ENCODE measurements at regions not wholly inside any gene's neighbourhood (a gene's known extent, or its start where the extent isn't known, plus 50 kb on each side); places are given as distances from the start of the nearest gene placed in this dataset.

DNA sequence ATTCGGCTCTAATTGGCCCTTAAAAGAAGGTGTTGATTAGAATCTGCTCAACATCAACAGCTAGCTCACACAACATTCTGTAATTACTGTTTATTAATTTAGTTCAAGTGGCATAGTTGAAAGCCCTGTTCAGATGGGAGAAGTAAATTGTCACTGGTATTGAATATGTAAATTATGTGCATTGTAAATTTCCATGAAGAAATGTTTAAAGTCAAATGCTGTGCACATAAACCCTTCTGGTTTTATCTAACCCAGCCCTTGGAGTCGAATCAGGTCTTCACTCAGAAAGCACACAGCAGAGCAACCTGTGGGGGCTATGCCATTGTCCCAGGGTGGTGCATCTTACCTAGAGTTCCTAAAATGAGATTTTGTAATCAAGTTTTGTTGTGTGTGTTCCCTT is 65.4 kb upstream of the LMO4 start:
- Histone ChIP-seq H3K4me3 (no peak overlapping the region), H3K9me3 (replicated peaks) (no peaks in the 10 kb centered on the region; the same call in 1 of the 2 replicates), H3K27me3 (no peaks in the 10 kb centered on the region), H3K36me3 (no peaks in the 10 kb centered on the region), H3K4me1 (no peaks in the 10 kb centered on the region), H3K27ac (no peak overlapping the region)
- no peak for DNase-seq

DNA sequence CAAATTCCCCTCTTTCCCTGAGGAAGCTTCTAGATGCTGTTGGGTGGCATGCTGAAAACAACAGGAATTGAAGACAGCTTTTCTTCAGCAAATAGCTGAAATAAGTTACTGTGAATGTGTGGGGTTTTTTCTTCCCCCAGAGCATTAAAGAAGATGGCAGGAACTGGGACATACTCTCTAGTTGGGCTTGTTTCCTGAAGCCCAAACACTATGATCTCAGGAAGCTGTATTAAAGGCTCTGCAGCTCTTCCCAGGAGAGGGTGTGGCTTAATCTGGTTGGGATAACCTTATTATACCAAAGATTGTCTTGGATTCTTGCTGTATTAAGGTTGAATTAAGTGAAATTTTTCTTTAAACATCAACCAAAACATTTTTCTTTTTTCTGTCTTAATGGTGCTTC is 64.9 kb upstream of the LMO4 start:
- no peak for DNase-seq
- Histone ChIP-seq H3K9me3 (replicated peaks) (no peaks in the 10 kb centered on the region; the same call in 1 of the 2 replicates), H3K36me3 (no peaks in the 10 kb centered on the region), H3K27ac (no peak overlapping the region), H3K27me3 (no peaks in the 10 kb centered on the region), H3K4me3 (no peak overlapping the region), H3K4me1 (no peaks in the 10 kb centered on the region)

DNA sequence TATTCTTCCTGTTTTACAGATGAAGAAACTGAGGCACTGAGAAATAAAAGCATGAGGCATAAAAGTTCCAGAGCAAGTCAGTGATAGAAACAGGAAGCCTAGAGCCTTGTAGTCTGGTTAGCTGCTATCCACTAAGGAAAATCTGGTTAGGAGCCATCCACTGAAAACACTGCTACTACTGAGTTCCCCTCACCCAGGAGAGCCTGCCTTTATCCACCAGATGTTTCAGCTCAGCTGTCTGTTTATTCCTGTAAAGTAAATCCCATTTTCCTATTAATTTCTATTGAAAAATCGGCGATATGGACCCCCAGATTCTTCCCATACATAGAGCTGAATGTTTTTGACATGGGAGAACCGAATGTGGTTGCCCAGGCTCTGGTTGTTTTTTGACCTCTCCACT is 63.7 kb upstream of the LMO4 start:
- H3K4me1 ChIP-seq, result no peaks in the 10 kb centered on the region
- no peak overlapping the region for H3K27ac ChIP-seq
- no peak for DNase-seq
- H3K9me3 ChIP-seq (replicated peaks), result no peaks in the 10 kb centered on the region; the same call in 1 of the 2 replicates
- H3K36me3 ChIP-seq, result no peaks in the 10 kb centered on the region
- H3K27me3 ChIP-seq, result no peaks in the 10 kb centered on the region
- H3K4me3 ChIP-seq, result no peak overlapping the region

DNA sequence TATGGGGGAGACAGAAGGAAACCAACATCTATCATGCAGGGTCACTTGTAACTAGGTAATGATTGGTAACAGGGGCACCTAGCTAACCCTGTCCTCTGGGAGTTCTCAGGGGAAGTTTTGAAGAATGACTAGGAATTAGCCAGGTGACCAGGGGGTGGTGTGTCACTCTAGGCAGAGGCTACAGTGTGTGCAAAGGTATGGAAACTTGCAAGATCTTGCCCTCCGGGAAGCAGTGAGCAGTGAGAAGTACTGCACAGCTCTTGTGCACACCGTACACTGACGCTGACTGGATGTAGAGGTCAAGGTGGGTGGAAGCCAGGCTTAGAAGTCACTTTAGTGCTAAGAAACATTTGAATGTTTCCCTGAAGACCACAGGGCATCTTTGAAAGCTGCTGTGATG is 62.9 kb upstream of the LMO4 start:
- Histone ChIP-seq H3K36me3 (no peaks in the 10 kb centered on the region), H3K4me1 (no peaks in the 10 kb centered on the region), H3K27me3 (no peaks in the 10 kb centered on the region), H3K9me3 (replicated peaks) (no peaks in the 10 kb centered on the region; the same call in 1 of the 2 replicates), H3K4me3 (no peak overlapping the region), H3K27ac (no peak overlapping the region)
- no peak for DNase-seq

DNA sequence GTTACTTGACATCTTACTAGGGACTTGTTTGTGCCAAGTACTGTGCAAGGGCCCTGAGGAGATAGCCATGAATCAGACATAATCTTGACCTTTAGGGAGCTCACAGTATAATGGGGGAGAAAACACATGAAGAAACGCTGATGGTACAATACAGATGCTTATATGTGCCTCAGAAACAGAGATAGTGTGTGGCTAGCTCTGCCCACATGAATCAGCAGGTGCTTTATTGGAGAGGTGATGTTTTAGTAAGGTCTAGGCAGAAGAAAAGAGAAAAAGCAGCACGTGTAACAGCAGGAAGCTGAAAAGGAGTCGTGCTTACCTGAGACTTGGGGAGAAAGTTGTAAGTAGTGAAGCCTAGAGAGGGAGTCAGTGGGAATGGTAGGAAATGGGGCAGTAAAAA is 60.6 kb upstream of the LMO4 start:
- Histone ChIP-seq H3K27ac (no peak overlapping the region), H3K9me3 (replicated peaks) (no peaks in the 10 kb centered on the region; the same call in 1 of the 2 replicates), H3K4me3 (no peak overlapping the region), H3K27me3 (no peaks in the 10 kb centered on the region), H3K4me1 (no peaks in the 10 kb centered on the region), H3K36me3 (no peaks in the 10 kb centered on the region)
- DNase-seq, result no peak

DNA sequence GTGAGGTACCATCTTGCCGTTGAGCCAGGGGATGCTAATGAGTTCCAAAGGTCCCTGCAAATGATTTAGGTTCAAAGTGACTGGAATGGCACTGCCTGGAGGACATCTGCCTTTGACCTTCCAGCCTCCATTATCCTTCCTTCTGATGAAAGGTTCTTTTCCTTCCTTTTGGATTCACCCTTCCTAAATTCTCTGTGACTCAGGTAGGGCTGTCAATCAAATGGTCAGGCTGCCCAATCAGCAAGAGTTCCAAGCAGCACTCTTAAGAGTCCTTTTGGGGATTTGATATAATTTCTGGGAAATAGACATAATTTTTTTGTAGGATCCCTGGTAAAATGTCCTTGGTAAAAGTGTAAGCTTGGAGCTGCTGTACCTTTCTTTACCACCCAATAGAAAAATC is 58.8 kb upstream of the LMO4 start:
- no peak overlapping the region for H3K27ac ChIP-seq

DNA sequence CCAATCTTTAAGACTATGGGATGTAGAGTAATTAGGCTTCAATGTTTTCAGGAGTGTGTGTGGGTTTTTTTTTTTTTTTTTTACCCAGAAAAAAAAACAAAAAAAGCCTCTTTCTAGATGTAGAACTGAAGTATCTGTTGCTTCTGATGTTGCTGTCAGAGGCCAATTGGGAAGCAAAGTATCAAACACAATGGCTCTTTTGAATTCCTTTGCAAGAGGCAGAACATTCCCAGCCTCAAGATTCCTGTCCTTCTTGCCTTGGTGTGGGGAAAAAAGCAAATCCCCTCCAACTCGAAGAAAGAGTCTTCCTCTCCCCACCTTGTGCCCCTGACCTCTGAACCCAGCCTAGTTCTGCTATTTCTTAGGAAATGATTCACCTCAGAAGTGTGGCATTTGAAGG is 55.4 kb upstream of the LMO4 start:
- Histone ChIP-seq H3K36me3 (no peaks in the 10 kb centered on the region), H3K27ac (no peak overlapping the region), H3K4me3 (no peak overlapping the region), H3K27me3 (no peaks in the 10 kb centered on the region), H3K9me3 (replicated peaks) (no peaks in the 10 kb centered on the region; the same call in 1 of the 2 replicates), H3K4me1 (peaks cover 9% of the 10 kb centered on the region; the same call in 1 of the 2 replicates)
- no peak for DNase-seq

More for the DNA sequence above, 58.8 kb upstream of the LMO4 start:
- Histone ChIP-seq H3K36me3 (no peaks in the 10 kb centered on the region), H3K27me3 (no peaks in the 10 kb centered on the region), H3K4me3 (no peak overlapping the region), H3K4me1 (peaks cover 9% of the 10 kb centered on the region; the same call in 1 of the 2 replicates), H3K9me3 (replicated peaks) (no peaks in the 10 kb centered on the region; the same call in 1 of the 2 replicates)
- no peak for DNase-seq

DNA sequence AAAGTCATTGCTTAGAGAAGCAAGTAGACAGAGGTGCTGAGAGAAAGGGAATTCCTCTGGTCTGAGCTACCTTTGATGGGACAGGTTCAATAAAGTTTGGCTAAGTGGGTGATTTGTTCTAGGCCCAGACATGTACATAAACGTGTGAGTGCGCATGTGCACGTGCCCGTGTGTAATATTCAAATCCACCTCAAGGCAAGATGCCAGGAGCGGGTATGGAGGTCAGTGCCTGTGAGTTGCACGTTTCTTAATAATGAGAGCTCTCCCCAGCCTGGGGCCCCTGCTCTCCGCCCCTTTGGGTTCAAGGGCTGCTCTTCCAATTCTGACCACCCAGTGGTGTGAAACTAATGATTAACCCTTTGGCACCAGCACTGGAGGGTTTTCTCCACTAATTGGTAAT is 53.8 kb upstream of the LMO4 start:
- no peak overlapping the region for H3K27ac ChIP-seq
- peaks cover 9% of the 10 kb centered on the region; the same call in 1 of the 2 replicates for H3K4me1 ChIP-seq
- H3K9me3 ChIP-seq (replicated peaks), result no peaks in the 10 kb centered on the region
- no peaks in the 10 kb centered on the region for H3K36me3 ChIP-seq
- no peak overlapping the region for H3K4me3 ChIP-seq
- DNase-seq, result no peak
- no peaks in the 10 kb centered on the region for H3K27me3 ChIP-seq

DNA sequence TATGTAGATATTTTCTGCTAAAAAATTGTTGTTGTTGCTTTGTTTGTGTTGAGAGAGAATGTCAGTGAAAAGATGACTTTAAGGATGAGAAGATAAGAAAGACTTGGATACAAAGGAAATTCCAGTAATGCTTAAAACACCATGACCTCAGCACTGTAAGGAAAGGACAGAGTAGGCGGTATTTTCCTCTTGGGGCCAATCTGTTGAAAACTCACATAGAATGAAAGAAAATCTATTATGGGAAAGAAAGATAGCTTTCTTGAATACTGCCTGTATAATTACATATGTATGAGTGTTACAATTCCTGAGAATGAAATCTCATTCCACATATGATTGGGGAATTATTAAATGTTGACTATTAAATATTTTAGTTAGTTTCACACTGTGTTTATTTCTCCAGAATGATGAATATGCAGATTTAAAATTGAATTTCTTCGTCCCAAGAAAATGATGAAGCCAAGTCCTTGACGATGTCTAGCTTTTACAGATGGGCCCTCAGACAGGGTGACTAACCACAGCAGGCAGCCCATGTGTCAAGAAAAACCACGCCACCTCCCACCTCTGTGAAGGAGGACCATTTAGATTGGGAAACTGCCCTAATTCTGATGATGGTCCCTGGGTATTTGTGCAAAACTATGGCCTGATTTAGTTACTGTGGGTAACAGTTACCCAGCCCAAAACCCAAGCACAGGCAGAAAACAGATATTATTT is 49.7 kb upstream of the LMO4 start:
- no peaks in the 10 kb centered on the region for H3K36me3 ChIP-seq
- no peak overlapping the region for H3K27ac ChIP-seq
- DNase-seq, result no peak
- no peaks in the 10 kb centered on the region for H3K27me3 ChIP-seq
- peaks cover 6% of the 10 kb centered on the region; the same call in 1 of the 2 replicates for H3K4me1 ChIP-seq
- H3K9me3 ChIP-seq (replicated peaks), result no peaks in the 10 kb centered on the region
- H3K4me3 ChIP-seq, result no peak overlapping the region
